NCI-H446 treated with DMSO at 0.1 percent for 48 hours (cell line): ENCODE measurements at regions not wholly inside any gene's neighbourhood (a gene's known extent, or its start where the extent isn't known, plus 50 kb on each side); places are given as distances from the start of the nearest gene placed in this dataset.
"Not testable (repeated sequence)": the region's sequence is repeated elsewhere in the genome, so short reads cannot be mapped to it uniquely, and the experiment has no call there.

Source experiments
- DNase-seq: peaks from one replicate; lab custom pipeline; 2025; lab: John Stamatoyannopoulos, UW

DNA sequence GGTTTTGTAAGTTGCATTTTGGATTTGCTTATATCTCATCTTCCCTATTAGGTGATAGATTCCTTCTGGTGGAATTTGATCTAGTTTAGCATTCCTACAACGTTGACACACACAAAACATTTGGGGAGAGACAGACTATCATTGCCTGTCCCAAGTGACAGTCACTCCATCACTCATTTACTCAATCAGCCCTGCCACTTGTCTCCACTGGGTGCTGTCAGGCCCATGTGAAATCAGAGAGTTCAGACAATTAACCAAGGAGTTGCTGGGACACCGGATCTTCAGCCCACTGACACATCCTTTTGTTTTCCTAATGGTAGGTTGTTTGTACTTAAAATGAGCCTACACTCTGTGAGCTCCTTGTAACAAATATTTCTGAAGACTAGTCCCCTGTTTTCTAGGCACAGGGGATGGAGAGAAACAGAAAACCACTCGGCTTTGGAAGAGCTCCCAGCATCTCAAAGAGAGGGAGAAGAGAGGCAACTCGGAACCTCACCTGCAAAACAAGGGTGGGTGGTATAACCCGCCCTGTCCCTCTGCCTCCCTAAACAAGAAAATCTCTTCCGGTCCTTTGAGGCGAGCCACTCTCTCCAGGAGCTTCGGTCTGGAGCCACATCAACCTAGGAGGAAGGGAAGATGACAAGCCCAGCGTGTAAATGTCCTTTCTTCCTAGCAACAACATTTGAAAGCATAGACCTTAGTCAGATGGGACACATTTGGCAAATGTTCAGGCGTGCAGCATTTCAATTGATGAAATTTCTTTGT lies 440.9 kb upstream of the KLF12 start:
- DNase-seq, result no peak

GRCh38 chr13:74573654-74574053 lies 439.4 kb upstream of the KLF12 start:
- DNase-seq, result no peak

- DNase-seq, result no peak
Observed at GRCh38 chr13:74571811-74572210, 437.6 kb upstream of the KLF12 start.

DNA sequence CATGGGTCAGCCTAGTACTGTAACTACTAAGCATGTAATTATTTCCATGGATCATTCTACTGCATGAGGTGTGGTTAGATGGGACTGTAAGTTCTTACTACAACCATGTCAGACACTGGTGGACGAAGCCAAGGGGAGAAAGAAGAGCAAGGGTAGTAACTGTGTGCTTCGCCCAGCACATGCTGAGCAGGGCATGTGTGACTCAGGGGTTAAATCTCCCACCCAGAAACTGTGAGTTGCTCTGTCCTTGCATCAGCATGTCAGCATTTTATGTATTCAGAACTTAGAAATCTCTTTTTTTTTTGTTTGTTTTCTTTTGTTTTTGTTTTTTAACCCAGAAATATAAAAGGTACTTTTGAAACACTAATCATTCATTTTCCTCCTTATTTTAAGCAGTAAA lies 436.6 kb upstream of the KLF12 start:
- DNase-seq, result no peak

- no peak for DNase-seq
Observed at GRCh38 chr13:74570046-74570445, 435.8 kb upstream of the KLF12 start.

- DNase-seq, result no peak
Observed at GRCh38 chr13:74569251-74569650, 435.0 kb upstream of the KLF12 start.

DNA sequence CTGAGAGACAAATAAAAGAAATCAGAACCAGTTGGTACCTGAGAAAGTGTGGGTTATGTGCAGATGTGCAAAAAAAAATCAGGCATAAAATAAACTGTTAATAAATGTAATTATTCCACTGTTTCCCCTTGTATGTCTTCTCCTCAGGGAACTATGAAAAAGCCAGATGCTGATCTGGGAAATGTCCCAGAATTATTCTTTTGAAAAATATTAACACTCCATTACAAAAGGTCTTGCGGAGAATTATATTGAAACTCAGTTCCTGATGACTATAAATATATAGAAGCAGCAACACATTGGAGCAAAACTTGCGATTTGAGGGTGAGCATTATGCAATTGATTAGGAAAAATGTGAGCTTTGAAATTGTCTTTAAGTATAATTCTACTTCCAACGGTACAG lies 433.3 kb upstream of the KLF12 start:
- DNase-seq, result no peak

DNA sequence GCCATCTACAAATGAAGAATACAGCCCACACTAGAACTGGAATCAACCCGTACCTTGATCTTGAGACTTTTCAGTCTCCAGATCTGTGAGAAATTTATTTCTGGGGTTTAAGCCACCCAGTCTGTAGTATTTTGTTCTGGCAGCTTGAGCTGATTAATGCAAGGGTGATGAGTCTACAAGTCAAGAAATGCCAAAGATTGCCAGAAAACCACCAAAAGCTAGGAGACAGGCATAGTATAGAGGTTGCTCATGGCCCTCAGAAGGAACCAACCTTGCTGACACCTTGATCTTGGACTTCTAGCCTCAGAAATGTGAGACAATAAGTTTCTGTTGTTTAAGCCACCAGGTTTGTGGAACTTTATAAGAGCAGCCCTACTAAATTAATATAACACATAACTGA lies 428.2 kb upstream of the KLF12 start:
- no peak for DNase-seq

DNA sequence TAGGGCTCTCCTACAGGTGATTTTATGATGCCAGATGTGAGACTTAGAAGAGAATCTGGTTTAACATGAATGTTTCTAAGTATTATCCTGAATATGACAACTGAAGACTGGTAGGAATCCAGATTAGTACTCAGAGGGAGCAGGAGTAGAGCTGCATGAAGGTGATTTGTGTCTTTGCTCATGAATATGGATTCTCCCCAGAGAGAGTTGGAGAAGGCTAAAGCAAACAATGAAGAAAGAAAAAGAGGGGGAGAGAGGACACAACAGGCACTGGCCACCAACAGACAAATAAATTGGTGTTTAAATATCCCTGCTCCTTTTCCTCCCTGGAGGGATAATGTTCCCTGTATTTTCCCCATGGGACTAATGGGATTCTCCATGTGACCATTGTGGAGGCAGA lies 427.0 kb upstream of the KLF12 start:
- DNase-seq, result no peak

DNA sequence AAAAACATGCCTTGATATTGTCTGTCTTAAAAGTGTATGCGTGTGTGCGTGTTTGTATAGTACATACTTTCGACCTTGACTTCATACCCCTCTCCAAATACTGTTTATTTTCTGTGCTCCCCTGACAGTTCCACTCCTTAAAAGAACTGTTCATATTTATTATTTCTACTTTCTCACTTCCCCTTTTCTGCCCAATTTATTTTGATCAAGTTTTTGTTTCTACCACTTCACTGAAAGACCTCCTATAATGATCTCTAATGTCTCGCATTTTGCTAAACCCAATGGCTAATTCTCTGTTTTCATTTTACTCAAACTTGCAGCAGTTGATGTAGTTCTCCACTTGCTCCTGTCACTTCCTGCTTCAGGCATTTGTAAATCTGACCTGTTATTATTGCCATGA lies 426.1 kb upstream of the KLF12 start:
- DNase-seq, result no peak

- no peak for DNase-seq
Observed at GRCh38 chr13:74557870-74558269, 423.7 kb upstream of the KLF12 start.

GRCh38 chr13:74555651-74556420 lies 421.6 kb upstream of the KLF12 start:
- DNase-seq, result no peak

DNA sequence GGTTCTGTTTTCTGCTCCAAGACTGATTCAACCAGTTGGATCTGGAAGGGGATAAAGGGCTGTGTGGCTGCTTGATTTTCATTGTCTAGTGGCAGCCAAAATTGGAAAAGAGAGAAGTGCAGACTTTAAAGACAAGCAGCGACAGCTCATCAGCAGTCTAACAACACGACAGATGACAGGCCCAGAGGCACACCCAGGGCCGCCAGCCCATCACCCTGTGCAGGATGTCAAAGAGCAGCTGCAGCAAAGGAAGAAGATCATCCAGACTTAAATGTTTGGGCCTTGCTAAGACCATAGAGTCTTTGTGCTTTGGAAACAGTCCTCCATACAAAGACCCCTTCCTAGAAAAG lies 421.0 kb upstream of the KLF12 start:
- DNase-seq, result no peak

DNA sequence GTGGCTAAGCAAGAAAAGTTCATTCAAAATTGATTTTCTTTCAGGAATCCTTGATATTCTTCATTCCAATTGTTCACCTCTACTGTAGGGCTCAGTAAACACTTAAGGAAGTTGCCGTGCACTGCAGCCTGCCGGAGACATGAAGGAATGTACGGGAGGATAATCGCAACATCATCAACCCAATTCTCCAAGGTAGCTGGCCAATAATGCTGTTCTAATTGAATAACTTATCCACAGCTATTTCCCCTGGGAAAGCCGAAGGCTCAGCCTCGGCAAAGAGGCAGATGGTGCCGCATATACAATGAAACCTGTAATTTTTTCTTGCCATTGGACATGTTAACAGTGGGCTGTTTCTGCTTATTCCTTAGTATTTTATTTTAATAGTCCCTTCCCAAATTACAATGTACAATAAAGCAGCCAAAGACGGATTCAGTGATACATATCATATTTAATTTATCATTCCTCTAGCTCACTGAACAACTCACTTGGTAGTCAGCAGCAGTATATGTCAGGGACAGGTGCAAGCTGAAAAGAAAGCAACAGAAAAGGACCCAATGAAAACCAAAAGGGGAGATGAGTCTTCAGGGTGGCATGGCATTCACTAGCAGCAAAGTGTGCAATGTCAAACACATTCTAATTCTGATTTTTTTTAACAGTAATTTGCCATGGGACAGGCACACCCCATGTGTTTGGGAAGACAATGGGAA lies 420.5 kb upstream of the KLF12 start:
- DNase-seq, result peak; percentile 11

DNA sequence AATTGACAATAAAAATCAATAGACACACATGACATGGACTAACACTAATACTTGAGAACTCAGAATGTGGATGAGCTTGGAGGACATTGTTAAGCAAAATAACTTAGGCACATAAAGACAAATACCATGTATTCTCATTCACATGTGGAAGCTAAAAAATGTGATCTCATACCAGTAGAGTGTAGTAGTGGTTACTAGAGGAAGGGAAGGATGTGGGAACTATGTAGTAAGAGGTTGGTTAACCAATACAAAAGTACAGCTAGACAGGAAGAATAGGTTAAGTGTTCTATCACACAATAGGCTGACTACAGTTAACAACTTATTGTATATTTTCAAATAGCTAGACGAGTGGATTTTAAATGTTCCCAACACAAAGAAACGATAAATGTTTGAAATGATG lies 415.8 kb upstream of the KLF12 start:
- no peak for DNase-seq

DNA sequence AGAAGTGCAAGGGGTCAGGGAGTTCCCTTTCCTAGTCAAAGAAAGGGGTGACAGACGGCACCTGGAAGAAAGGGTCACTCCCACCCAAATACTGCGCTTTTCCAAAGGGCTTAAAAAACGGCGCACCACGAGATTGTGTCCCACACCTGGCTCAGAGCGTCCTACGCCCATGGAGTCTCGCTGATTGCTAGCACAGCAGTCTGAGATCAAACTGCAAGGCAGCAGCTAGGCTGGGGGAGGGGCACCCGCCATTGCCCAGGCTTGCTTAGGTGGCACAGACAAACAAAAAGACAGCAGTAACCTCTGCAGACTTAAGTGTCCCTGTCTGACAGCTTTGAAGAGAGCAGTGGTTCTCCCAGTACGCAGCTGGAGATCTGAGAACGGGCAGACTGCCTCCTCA lies 402.4 kb upstream of the KLF12 start:
- not testable (repeated sequence) for DNase-seq

DNA sequence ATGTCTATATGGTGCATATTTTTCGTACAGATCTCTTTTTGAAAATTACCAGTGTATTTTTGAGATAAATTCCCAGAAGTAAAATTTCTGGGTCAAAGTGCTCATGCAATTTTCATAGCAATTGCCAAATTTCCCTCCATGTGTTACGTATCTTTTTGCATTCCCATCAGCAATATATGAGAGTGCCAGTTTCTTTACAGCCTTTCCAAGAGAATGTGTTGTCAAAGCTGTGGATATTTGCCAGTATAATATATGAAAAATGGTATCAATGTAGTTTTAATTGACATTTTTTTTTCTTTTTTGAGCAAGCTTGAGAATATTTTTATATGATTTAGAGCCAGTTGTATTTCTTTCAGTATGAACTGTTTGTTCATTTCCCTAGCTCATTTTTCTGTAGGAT lies 399.0 kb upstream of the KLF12 start:
- no peak for DNase-seq

DNA sequence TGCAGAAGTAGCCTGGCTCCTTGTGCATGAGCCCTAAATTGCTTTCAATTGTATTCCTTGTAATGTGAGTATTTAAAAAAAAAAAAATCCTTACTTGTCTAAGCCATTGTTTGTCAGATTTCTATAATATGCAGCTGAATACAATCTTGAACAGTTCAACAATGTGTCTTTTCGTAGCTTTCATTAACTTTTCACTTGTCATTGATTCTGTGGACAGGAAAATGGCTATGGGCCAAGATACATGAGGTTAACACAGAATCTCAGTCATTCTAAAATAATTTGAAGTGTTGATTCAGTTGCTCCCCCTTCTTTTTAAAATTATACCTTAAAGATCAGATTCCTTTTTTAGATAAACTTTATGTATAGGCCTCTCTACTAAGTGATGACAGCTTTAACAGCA lies 395.8 kb upstream of the KLF12 start:
- no peak for DNase-seq

DNA sequence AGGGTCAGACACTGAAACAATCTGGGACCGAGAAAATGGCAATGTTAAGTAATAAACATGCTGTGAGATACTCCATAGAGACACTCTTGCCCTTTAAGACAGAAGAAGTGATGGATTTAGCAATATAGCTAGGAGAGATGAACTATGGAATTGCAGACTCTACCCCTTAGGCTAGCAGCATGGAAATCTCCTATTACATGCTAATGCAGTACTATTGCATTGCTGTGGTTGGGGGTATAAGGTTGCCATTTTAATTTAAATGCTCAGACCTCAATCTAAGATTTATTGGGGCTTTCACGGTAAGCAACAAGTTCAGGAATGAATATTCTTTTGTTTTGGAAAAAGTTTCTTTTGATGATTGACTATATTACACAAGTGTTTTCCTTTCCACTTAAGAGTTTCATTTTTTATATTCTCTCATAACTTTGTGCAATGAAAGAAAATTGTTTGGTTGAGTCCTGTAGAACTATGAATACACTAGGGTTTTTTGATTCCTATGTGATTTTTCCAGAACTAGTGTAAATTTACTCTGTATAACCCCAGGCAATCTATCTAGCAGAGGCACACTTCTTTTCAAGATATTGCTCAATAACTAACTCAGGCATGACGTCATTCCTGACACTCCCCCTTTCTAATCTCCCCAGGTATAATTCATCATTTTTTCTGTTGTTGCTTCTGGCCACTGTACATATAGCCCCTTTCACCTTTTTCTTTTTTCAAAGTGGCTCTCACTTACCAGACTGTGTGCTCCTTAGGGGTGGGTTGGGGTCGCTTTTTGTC lies 394.7 kb upstream of the KLF12 start:
- DNase-seq, result no peak

GRCh38 chr13:74523057-74523456 lies 388.9 kb upstream of the KLF12 start:
- DNase-seq, result no peak

DNA sequence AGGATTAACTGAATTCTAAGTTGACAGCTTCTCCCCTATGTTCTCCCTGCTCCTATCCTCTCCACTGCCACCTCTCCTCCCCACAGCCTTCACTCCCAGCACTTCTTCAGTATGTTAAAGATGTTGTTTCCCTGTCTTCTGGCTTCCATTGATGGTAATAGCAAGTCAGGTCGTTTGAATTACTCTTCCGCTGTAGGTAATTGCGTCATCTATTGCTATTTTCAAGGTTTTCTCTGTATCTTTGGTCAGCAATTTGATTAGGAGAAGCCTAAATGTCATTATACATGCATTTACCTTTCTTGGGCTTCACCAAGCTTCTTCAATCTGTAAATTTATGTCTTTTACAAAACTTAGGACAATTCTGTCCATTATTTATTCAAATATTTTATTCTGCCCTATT lies 377.3 kb upstream of the KLF12 start:
- no peak for DNase-seq

DNA sequence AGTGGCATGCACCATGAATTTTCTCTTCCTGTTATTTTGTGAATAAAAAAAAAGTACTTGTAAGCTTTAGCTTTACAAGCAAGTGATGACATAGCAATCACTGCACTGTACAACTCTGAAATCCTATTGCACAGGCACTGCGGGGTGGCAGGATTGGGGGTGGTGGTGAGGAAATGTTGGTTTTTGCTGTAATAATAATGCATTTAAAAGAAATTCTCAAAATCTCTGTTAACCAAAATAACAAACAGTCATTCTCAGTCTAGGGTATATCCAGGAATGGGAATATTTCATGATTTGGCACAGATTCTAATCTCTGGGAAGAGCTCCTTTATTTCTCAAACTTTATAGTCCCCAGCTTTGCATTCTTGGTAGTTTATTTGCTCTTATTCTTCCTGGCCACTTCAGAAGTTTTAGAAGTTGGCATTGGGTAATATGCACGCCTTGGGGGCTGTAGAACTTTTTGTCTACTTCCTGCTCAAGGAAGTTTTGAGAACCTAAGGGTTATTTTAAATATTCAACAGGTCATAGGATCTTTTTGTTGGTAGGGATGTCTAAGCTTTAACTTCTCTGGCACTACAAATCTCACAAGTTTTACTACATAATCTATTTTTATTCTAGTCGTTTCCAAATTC lies 353.0 kb upstream of the KLF12 start:
- no peak for DNase-seq
